SK-N-MC (cell line): ENCODE measurements at regions not wholly inside any gene's neighbourhood (a gene's known extent, or its start where the extent isn't known, plus 50 kb on each side); places are given as distances from the start of the nearest gene placed in this dataset.

Experiments used
- EZH2 ChIP-seq: fragments of 200-600 bp; sonication (generic); IDR thresholded peaks from one replicate; pipeline ENCODE4 v1.6.1; 2017; ENCODE audit warnings: antibody characterized with exemption
- FOXP2 ChIP-seq: optimal IDR thresholded peaks from 2 replicates; pipeline ENCODE3; 2011; ENCODE audit warnings: mild to moderate bottlenecking, moderate library complexity; ENCODE audit not compliant: insufficient read depth; ENCODE audit errors: extremely low read length, control extremely low read depth
- POLR2AphosphoS5 ChIP-seq: IDR thresholded peaks from 2 replicates; pipeline ENCODE4 v1.6.1; 2012; ENCODE audit warnings: mild to moderate bottlenecking, low read depth, low read length, borderline replicate concordance

- no peak for TF ChIP-seq EZH2
- TF ChIP-seq POLR2AphosphoS5: no peak
- no peak for TF ChIP-seq FOXP2
Measured at GRCh38 chr12:24414480-24414879, 465.0 kb upstream of the SOX5 start.
